ENCODE measurements at regions not wholly inside any gene's neighbourhood (a gene's known extent, or its start where the extent isn't known, plus 50 kb on each side); places are given as distances from the start of the nearest gene placed in this dataset.

DNA sequence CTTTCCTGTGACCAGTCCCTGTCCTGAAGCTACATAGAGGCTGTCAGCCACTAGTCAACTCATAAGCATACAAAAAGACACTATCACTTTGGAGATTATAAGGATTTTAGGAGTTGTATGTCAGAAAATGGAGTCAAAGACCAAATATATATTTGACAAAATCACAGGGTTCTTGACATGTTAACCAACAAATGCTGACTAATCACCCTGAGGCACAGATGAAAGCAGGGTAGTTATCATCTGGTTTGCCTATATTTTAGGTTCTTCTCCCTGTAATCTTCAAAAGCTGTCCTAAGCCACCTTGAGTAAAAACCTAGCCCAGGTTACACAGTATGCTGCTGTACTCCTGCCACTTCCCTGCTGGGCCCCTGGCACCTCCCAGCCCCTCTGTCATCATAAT lies 64.7 kb upstream of the ERCC6L2 start:
- Histone ChIP-seq H3K9me3 (ENCODE audit: low read depth, low read length, poor library complexity, severe bottlenecking) (no peaks in the 10 kb centered on the region), H3K4me1 (ENCODE audit: insufficient read depth, low read length, poor library complexity, severe bottlenecking) (peaks cover 11% of the 10 kb centered on the region), H3K27me3 (replicated peaks; ENCODE audit: insufficient read depth, low read depth, low read length, poor library complexity) (no peaks in the 10 kb centered on the region), H3K36me3 (ENCODE audit: insufficient read depth, low read length, poor library complexity, severe bottlenecking) (no peaks in the 10 kb centered on the region), H3K27ac (ENCODE audit: low read depth, low read length, poor library complexity, severe bottlenecking) (no peak overlapping the region), H3K4me3 (ENCODE audit: low read depth, low read length, poor library complexity, severe bottlenecking) (no peak overlapping the region)
- BruUV-seq (replicated peaks) = no TSS peak
- TF ChIP-seq EZH2 (IDR thresholded peaks at IDR 0.05; ENCODE audit: borderline replicate concordance, low read depth, low read length, poor library complexity, severe bottlenecking) = no peak
- TF ChIP-seq, protein P1, sequence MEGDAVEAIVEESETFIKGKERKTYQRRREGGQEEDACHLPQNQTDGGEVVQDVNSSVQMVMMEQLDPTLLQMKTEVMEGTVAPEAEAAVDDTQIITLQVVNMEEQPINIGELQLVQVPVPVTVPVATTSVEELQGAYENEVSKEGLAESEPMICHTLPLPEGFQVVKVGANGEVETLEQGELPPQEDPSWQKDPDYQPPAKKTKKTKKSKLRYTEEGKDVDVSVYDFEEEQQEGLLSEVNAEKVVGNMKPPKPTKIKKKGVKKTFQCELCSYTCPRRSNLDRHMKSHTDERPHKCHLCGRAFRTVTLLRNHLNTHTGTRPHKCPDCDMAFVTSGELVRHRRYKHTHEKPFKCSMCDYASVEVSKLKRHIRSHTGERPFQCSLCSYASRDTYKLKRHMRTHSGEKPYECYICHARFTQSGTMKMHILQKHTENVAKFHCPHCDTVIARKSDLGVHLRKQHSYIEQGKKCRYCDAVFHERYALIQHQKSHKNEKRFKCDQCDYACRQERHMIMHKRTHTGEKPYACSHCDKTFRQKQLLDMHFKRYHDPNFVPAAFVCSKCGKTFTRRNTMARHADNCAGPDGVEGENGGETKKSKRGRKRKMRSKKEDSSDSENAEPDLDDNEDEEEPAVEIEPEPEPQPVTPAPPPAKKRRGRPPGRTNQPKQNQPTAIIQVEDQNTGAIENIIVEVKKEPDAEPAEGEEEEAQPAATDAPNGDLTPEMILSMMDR (conservative IDR thresholded peaks at IDR 0.05; ENCODE audit: low read depth, low read length) = no peak
- CTCF ChIA-PET = no interaction called here
- intact Hi-C loops (cut with micrococcal nuclease; ENCODE audit: unreplicated experiment) = no loop called here
- DNase-seq (ENCODE audit: low spot score) = no peak
- POLR2A ChIA-PET (ENCODE audit: low non-redundant PET) = no interaction called here

DNA sequence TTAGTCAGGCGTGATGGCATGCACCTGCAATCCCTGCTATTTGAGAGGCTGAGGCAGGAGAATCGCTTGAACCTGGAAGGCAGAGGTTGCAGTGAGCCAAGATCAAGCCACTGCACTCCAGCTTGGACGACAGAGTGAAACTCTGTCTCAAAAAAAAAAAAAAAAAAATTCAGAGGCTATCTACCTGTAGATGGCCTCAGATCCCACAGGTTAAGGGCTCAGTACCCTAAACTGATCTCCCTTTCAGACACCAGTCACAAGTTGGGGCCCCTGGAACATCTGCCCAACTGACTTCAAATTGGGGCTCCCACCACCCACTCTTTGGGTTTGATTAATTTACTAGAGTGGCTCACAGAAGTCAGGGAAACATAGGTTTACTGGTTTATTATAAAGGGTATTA lies 65.4 kb upstream of the ERCC6L2 start:
- POLR2A ChIA-PET (ENCODE audit: low non-redundant PET) = no interaction called here
- CTCF ChIA-PET = no interaction called here
- no peak overlapping the region for H3K4me3 ChIP-seq (ENCODE audit: low read depth, low read length, poor library complexity, severe bottlenecking)
- no TSS peak for BruUV-seq (replicated peaks)
- H3K27me3 ChIP-seq (replicated peaks; ENCODE audit: insufficient read depth, low read depth, low read length, poor library complexity) = no peaks in the 10 kb centered on the region
- no peak for TF ChIP-seq EZH2 (IDR thresholded peaks at IDR 0.05; ENCODE audit: borderline replicate concordance, low read depth, low read length, poor library complexity, severe bottlenecking)
- TF ChIP-seq, protein P1 (conservative IDR thresholded peaks at IDR 0.05; ENCODE audit: low read depth, low read length) = no peak
- peaks cover 11% of the 10 kb centered on the region for H3K4me1 ChIP-seq (ENCODE audit: insufficient read depth, low read length, poor library complexity, severe bottlenecking)
- intact Hi-C loops (cut with micrococcal nuclease; ENCODE audit: unreplicated experiment) = no loop called here
- H3K36me3 ChIP-seq (ENCODE audit: insufficient read depth, low read length, poor library complexity, severe bottlenecking) = no peaks in the 10 kb centered on the region
- H3K9me3 ChIP-seq (ENCODE audit: low read depth, low read length, poor library complexity, severe bottlenecking) = no peaks in the 10 kb centered on the region
- DNase-seq (ENCODE audit: low spot score) = no peak
- H3K27ac ChIP-seq (ENCODE audit: low read depth, low read length, poor library complexity, severe bottlenecking) = no peak overlapping the region

DNA sequence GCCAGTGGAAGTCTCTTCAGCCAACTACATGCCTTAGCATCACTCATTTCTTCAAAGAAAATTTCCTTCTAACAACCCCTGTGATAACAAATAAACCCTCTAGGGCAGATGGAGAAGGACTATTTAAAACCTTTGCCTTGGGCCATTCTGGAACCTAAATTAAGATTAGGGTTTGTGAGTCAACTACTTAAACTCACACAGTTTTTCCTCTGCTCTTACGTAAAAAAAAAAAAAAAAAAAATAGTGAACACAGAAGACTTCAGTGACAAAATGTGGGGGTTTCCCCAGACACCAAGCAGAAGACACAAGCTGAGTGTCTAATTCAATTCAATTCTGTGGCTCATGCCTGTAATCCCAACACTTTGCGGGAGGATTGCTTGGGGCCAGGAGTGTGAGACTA lies 65.8 kb upstream of the ERCC6L2 start:
- TF ChIP-seq, protein P1 (conservative IDR thresholded peaks at IDR 0.05; ENCODE audit: low read depth, low read length) = no peak
- no peak for TF ChIP-seq EZH2 (IDR thresholded peaks at IDR 0.05; ENCODE audit: borderline replicate concordance, low read depth, low read length, poor library complexity, severe bottlenecking)
- H3K27ac ChIP-seq (ENCODE audit: low read depth, low read length, poor library complexity, severe bottlenecking) = no peak overlapping the region
- intact Hi-C loops (cut with micrococcal nuclease; ENCODE audit: unreplicated experiment) = no loop called here
- no peak overlapping the region for H3K4me3 ChIP-seq (ENCODE audit: low read depth, low read length, poor library complexity, severe bottlenecking)
- ChIA-PET POLR2A (ENCODE audit: low non-redundant PET) (no interaction called here), CTCF (no interaction called here)
- no peaks in the 10 kb centered on the region for H3K36me3 ChIP-seq (ENCODE audit: insufficient read depth, low read length, poor library complexity, severe bottlenecking)
- no peak for DNase-seq (ENCODE audit: low spot score)
- no TSS peak for BruUV-seq (replicated peaks)
- H3K9me3 ChIP-seq (ENCODE audit: low read depth, low read length, poor library complexity, severe bottlenecking) = no peaks in the 10 kb centered on the region
- H3K27me3 ChIP-seq (replicated peaks; ENCODE audit: insufficient read depth, low read depth, low read length, poor library complexity) = no peaks in the 10 kb centered on the region
- peaks cover 11% of the 10 kb centered on the region for H3K4me1 ChIP-seq (ENCODE audit: insufficient read depth, low read length, poor library complexity, severe bottlenecking)

Measured in A673 (cell line).